Activated T-helper 9 cell treated with anti-CD3 and anti-CD28 coated beads, Interleukin-2, amount 50 U/mL, for 16 hours (primary cell): ENCODE measurements at regions not wholly inside any gene's neighbourhood (a gene's known extent, or its start where the extent isn't known, plus 50 kb on each side); places are given as distances from the start of the nearest gene placed in this dataset.

Source experiments
- DNase-seq: peaks from one replicate; pipeline ENCODE4 v3.0.0-alpha.2; 2020; ENCODE audit warnings: low read depth

GRCh38 chrX:39956803-39957394, 140.9 kb downstream of the BCOR start:
- DNase-seq = no peak

- no peak for DNase-seq
These were observed 139.8 kb downstream of the BCOR start for GRCh38 chrX:39957816-39958566.

GRCh38 chrX:39958850-39959249, 138.9 kb downstream of the BCOR start:
- no peak for DNase-seq

DNA sequence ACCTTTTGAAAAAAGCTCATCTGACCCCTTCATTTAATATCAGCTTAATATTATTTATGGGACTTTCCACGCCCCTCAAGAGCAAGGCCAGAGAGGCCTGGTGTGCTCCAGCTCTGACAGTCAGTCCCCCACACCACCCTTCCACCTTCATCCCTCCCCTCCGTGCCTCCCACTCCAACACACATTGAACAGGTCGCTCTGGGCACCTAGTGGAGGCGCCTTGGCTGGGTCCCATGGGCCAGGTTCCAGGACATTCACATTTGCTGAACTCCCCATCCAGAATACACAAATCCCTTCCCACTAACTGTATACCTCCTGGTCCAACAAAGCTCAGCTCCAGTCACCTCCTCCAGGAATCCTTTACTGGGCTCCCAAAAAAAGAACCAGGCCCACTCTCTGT, 137.5 kb downstream of the BCOR start:
- DNase-seq = no peak

DNA sequence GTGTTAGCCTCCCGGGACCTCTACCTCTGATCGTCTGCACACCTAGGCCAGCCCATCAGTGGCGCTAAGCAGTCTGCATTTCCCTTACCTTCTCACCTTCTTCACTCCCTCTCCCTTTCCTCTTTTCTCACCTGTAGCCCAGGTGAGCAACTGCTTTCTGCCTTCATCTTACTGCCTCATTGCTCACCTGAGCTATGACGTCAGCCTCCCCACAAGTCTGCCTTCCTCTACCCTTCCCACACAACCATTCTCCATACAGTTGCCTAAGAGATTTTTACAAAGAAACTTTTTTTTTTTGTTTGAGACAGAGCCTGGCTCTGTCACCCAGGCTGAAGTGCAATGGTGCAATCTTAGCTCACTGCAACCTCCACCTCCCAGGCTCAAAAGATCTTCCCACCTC, 136.3 kb downstream of the BCOR start:
- DNase-seq = no peak

DNA sequence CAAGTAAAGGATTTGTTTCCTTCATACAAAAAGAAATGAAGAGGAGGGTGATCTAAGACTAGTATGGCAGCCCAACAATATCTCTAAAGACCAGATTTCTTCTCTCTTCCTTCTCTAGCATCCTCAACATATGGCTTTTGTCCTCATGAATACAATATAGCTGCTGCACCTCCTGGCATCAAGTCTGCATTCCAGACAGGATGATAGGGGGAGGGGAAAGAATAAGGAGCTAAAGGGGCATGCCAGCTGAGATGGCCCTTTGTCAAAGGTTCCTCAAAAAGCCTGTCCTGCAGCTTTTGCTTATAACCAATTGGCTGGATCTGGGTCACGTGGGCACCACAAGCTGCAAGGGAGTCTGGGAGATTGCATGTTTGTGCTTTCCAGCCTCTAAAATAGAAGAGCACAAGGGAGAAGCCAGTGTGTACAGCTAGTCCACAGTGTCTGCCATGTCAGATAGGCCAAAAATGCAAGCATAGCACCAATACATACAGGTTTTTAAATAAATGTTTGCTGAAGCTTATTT, 132.6 kb downstream of the BCOR start:
- DNase-seq = no peak

DNA sequence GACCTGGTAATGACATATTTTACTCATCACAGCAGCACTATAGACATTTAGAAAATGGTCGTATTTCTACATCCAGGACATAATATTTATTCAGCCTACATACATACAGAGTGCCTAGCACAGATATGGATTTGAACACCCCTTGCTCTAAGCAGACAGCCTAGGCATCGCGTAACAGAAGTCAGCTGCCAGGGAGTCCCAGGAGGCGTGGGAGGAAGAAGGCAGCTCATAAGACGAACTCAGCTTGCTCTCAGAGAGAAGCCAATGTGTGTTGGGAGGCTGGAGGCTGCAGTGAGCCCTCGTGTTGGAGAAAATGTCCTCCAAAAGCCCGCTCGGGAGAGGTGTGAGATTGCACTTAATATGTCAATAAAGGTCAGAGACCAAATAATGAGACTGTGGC, 131.6 kb downstream of the BCOR start:
- DNase-seq = no peak

GRCh38 chrX:39967348-39967747, 130.4 kb downstream of the BCOR start:
- no peak for DNase-seq

- DNase-seq = no peak
These were observed 128.5 kb downstream of the BCOR start for GRCh38 chrX:39969099-39969818.

GRCh38 chrX:39969819-39970504, 127.8 kb downstream of the BCOR start:
- no peak for DNase-seq

GRCh38 chrX:39971760-39972159, 126.0 kb downstream of the BCOR start:
- no peak for DNase-seq

DNA sequence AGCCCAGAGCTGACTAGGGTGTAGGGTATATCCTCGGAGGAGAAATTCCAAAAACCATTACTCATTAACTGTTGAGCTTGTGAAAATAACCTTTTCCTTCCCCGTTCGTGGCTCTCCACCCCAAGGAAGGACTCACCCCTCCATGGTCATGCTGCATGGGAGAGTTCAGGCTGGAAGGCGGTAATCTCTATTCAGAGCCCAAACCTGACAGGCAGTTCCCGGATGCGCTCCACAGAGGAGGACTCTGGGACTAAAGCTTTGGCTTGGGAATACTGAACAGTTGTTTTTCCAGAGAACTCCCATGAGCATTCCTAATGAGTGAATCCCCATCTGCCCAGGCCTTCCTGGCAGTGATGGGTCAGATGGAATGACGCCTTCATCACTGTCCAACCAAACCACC, 125.4 kb downstream of the BCOR start:
- DNase-seq = no peak

DNA sequence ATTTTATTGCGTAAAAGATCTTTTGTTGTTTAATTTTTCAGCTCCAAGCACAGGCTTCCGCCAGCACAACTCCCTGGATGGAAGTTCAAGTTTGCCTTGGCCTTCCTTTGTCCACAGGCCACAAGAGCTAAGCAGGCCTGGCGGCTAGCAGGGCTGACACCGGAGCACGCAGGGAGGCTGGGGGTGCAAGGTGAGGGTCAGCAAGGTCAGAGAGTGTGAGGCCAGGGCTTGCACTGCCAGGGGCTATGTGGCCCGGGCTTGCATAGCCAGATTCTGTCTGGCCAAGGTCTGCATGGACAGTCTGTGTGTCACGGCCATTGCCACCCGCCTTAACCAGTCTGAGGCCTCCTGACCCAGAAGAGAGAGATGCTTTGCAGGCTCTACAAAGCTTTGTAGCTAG, 123.9 kb downstream of the BCOR start:
- no peak for DNase-seq

- no peak for DNase-seq
These were observed 123.5 kb downstream of the BCOR start for GRCh38 chrX:39974270-39974669.

GRCh38 chrX:39975101-39975925, 122.4 kb downstream of the BCOR start:
- DNase-seq = no peak

GRCh38 chrX:39981946-39982345, 115.8 kb downstream of the BCOR start:
- no peak for DNase-seq

DNA sequence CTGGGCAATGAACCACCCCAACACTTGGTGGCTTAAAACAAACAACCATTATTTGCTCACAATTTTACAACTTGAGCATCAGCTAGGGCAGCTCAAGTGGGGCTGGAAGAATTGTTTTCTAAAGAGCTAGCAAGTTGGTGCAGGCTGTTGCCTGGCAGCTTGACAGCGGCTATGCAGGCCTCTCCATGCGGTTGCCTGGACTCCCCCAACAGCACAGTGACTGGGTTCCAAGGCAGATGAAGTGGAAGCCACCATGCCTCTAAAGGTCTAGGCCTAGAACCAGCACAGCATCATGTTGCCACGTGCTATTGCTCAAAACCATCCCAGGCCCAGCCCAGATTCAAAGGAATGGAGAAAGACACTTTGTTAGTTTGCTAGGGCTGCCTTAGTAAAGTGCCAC, 114.8 kb downstream of the BCOR start:
- no peak for DNase-seq

DNA sequence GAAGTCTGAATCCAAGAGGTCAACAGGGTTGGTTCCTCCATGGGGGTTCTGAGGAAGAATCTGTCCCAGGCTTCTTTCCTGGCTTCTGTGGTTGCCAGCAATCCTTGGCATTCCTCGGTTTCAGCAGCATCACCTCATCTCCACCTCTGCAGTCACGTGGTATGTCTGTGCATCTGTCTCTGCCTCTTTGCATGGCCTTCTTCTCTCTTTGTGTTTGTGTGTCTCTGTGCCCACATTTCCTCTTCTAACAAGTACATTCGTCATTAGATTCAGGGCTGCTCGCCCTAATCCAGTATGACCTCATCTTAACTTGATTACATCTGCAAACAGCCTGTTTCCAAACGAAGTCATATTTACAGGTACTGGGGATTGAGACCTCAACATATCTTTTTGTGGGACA, 114.0 kb downstream of the BCOR start:
- no peak for DNase-seq

DNA sequence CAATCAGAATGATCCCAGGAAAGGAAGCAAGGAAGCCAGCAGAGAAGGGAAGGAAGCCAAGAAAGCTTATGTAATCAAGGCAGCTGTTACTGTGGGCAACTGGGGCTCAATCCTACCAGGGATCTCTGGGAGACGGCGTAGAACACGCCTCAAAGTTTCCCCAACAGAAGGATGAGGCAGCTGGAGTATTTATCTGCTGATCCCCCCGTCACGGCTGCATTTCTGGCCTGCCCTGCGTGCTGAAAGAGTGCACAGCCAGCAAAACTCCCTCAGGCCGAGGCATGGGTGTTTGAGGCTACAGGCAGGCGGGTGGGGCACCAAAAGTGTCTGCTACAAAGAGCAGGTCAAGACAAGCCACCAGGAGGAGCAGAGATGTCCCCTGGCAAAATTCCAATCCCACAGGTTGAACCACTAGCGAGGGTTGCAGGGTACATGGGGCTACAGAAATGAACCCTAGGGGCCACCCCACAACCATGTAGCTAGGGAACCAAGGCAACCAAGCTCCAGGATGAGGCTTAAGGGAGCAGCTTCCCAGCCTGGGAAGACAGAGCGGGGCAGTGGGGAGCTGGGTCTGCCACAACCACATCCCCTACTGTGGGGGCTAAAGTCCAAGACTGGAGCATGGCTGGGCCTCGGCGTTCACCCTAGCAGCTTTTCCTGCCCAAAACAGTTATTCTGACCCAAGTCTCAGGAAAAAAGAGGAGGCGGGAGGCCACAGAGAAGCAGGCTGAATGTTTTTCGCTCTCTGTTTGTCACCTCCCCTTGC, 113.4 kb downstream of the BCOR start:
- DNase-seq = no peak

GRCh38 chrX:39985071-39985470, 112.7 kb downstream of the BCOR start:
- no peak for DNase-seq

- no peak for DNase-seq
These were observed 112.2 kb downstream of the BCOR start for GRCh38 chrX:39985551-39985950.
